ENCODE measurements at regions not wholly inside any gene's neighbourhood (a gene's known extent, or its start where the extent isn't known, plus 50 kb on each side); places are given as distances from the start of the nearest gene placed in this dataset.

GRCh38 chr2:63767307-63767706, 74.4 kb upstream of the UGP2 start:
- TF ChIP-seq, protein P1, sequence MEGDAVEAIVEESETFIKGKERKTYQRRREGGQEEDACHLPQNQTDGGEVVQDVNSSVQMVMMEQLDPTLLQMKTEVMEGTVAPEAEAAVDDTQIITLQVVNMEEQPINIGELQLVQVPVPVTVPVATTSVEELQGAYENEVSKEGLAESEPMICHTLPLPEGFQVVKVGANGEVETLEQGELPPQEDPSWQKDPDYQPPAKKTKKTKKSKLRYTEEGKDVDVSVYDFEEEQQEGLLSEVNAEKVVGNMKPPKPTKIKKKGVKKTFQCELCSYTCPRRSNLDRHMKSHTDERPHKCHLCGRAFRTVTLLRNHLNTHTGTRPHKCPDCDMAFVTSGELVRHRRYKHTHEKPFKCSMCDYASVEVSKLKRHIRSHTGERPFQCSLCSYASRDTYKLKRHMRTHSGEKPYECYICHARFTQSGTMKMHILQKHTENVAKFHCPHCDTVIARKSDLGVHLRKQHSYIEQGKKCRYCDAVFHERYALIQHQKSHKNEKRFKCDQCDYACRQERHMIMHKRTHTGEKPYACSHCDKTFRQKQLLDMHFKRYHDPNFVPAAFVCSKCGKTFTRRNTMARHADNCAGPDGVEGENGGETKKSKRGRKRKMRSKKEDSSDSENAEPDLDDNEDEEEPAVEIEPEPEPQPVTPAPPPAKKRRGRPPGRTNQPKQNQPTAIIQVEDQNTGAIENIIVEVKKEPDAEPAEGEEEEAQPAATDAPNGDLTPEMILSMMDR (IDR thresholded peaks at IDR 0.05) = no peak
- TF ChIP-seq POLR2A (IDR thresholded peaks at IDR 0.05) = no peak
